ENCODE measurements at regions not wholly inside any gene's neighbourhood (a gene's known extent, or its start where the extent isn't known, plus 50 kb on each side); places are given as distances from the start of the nearest gene placed in this dataset.

- Mint-ChIP-seq H3K36me3 (no peaks in the 10 kb centered on the region), H3K4me3 (no peak overlapping the region), H3K27me3 (no peaks in the 10 kb centered on the region), H3K9me3 (peaks cover 3% of the 10 kb centered on the region), H3K27ac (no peak overlapping the region), H3K4me1 (no peaks in the 10 kb centered on the region)
- no peak for DNase-seq
- CTCF ChIA-PET, result no interaction called here
Measured at GRCh38 chr7:97466999-97467740, 264.7 kb upstream of the TAC1 start.

- CTCF ChIA-PET, result no interaction called here
- no peak overlapping the region for H3K27ac Mint-ChIP-seq
- no peaks in the 10 kb centered on the region for H3K4me1 Mint-ChIP-seq
- no peaks in the 10 kb centered on the region for H3K36me3 Mint-ChIP-seq
- no peak overlapping the region for H3K4me3 Mint-ChIP-seq
- no peak for DNase-seq
- peaks cover 3% of the 10 kb centered on the region for H3K9me3 Mint-ChIP-seq
- no peaks in the 10 kb centered on the region for H3K27me3 Mint-ChIP-seq
Measured at GRCh38 chr7:97468493-97468892, 263.4 kb upstream of the TAC1 start.

- CTCF ChIA-PET, result no interaction called here
- no peak overlapping the region for H3K4me3 Mint-ChIP-seq
- H3K27ac Mint-ChIP-seq, result no peak overlapping the region
- H3K36me3 Mint-ChIP-seq, result no peaks in the 10 kb centered on the region
- no peaks in the 10 kb centered on the region for H3K4me1 Mint-ChIP-seq
- H3K9me3 Mint-ChIP-seq, result no peaks in the 10 kb centered on the region
- H3K27me3 Mint-ChIP-seq, result no peaks in the 10 kb centered on the region
- DNase-seq, result no peak
Measured at GRCh38 chr7:97470726-97471125, 261.2 kb upstream of the TAC1 start.

- no peak for DNase-seq
- no peaks in the 10 kb centered on the region for H3K9me3 Mint-ChIP-seq
- H3K4me1 Mint-ChIP-seq, result no peaks in the 10 kb centered on the region
- CTCF ChIA-PET, result no interaction called here
- no peaks in the 10 kb centered on the region for H3K36me3 Mint-ChIP-seq
- no peak overlapping the region for H3K4me3 Mint-ChIP-seq
- no peaks in the 10 kb centered on the region for H3K27me3 Mint-ChIP-seq
- no peak overlapping the region for H3K27ac Mint-ChIP-seq
Measured at GRCh38 chr7:97471491-97471890, 260.4 kb upstream of the TAC1 start.

GRCh38 chr7:97479740-97480290, 252.1 kb upstream of the TAC1 start:
- no peaks in the 10 kb centered on the region for H3K36me3 Mint-ChIP-seq
- H3K27ac Mint-ChIP-seq, result no peak overlapping the region
- H3K27me3 Mint-ChIP-seq, result no peaks in the 10 kb centered on the region
- CTCF ChIA-PET, result no interaction called here
- DNase-seq, result no peak
- H3K4me3 Mint-ChIP-seq, result no peak overlapping the region
- H3K4me1 Mint-ChIP-seq, result no peaks in the 10 kb centered on the region
- H3K9me3 Mint-ChIP-seq, result no peaks in the 10 kb centered on the region

GRCh38 chr7:97480772-97481390, 251.0 kb upstream of the TAC1 start:
- Mint-ChIP-seq H3K4me1 (no peaks in the 10 kb centered on the region), H3K27ac (no peak overlapping the region), H3K4me3 (no peak overlapping the region), H3K27me3 (no peaks in the 10 kb centered on the region), H3K9me3 (no peaks in the 10 kb centered on the region), H3K36me3 (no peaks in the 10 kb centered on the region)
- DNase-seq, result no peak
- CTCF ChIA-PET, result no interaction called here

GRCh38 chr7:97495487-97495886, 236.4 kb upstream of the TAC1 start:
- H3K9me3 Mint-ChIP-seq, result no peaks in the 10 kb centered on the region
- H3K36me3 Mint-ChIP-seq, result no peaks in the 10 kb centered on the region
- DNase-seq, result no peak
- H3K4me1 Mint-ChIP-seq, result no peaks in the 10 kb centered on the region
- no peak overlapping the region for H3K4me3 Mint-ChIP-seq
- H3K27me3 Mint-ChIP-seq, result no peaks in the 10 kb centered on the region
- H3K27ac Mint-ChIP-seq, result no peak overlapping the region
- CTCF ChIA-PET, result no interaction called here

- Mint-ChIP-seq H3K9me3 (no peaks in the 10 kb centered on the region), H3K27ac (no peak overlapping the region), H3K4me3 (no peak overlapping the region), H3K27me3 (no peaks in the 10 kb centered on the region), H3K36me3 (no peaks in the 10 kb centered on the region), H3K4me1 (no peaks in the 10 kb centered on the region)
- DNase-seq, result peak; percentile 25
- CTCF ChIA-PET, result interaction anchor here (0.8 to 1.2 kb wide), 3 partner anchors 14 to 349 kb away, joined by 3 to 5 read pairs (median 3); no protein-coding TSS in a partner anchor
Measured at GRCh38 chr7:97499204-97499603, 232.7 kb upstream of the TAC1 start.

GRCh38 chr7:97503367-97504094, 228.4 kb upstream of the TAC1 start:
- no peak for DNase-seq
- Mint-ChIP-seq H3K4me1 (no peaks in the 10 kb centered on the region), H3K27me3 (no peaks in the 10 kb centered on the region), H3K36me3 (no peaks in the 10 kb centered on the region), H3K27ac (no peak overlapping the region), H3K4me3 (no peak overlapping the region), H3K9me3 (no peaks in the 10 kb centered on the region)
- CTCF ChIA-PET, result no interaction called here

- no peak for DNase-seq
- no peaks in the 10 kb centered on the region for H3K36me3 Mint-ChIP-seq
- H3K27me3 Mint-ChIP-seq, result no peaks in the 10 kb centered on the region
- H3K4me1 Mint-ChIP-seq, result no peaks in the 10 kb centered on the region
- no peak overlapping the region for H3K4me3 Mint-ChIP-seq
- CTCF ChIA-PET, result no interaction called here
- H3K27ac Mint-ChIP-seq, result no peak overlapping the region
- H3K9me3 Mint-ChIP-seq, result no peaks in the 10 kb centered on the region
Measured at GRCh38 chr7:97506728-97507127, 225.2 kb upstream of the TAC1 start.

- H3K9me3 Mint-ChIP-seq, result no peaks in the 10 kb centered on the region
- H3K36me3 Mint-ChIP-seq, result no peaks in the 10 kb centered on the region
- no peak overlapping the region for H3K4me3 Mint-ChIP-seq
- no peak overlapping the region for H3K27ac Mint-ChIP-seq
- H3K27me3 Mint-ChIP-seq, result no peaks in the 10 kb centered on the region
- CTCF ChIA-PET, result no interaction called here
- no peaks in the 10 kb centered on the region for H3K4me1 Mint-ChIP-seq
- no peak for DNase-seq
Measured at GRCh38 chr7:97512441-97513207, 219.3 kb upstream of the TAC1 start.

GRCh38 chr7:97513326-97513725, 218.6 kb upstream of the TAC1 start:
- Mint-ChIP-seq H3K27ac (no peak overlapping the region), H3K27me3 (no peaks in the 10 kb centered on the region), H3K4me1 (no peaks in the 10 kb centered on the region), H3K4me3 (no peak overlapping the region), H3K36me3 (no peaks in the 10 kb centered on the region), H3K9me3 (no peaks in the 10 kb centered on the region)
- no peak for DNase-seq
- CTCF ChIA-PET, result interaction anchor here (0.8 kb wide), 1 partner anchor 14 kb away, joined by 3 read pairs; no protein-coding TSS in a partner anchor

- H3K4me3 Mint-ChIP-seq, result no peak overlapping the region
- H3K27ac Mint-ChIP-seq, result no peak overlapping the region
- DNase-seq, result no peak
- no peaks in the 10 kb centered on the region for H3K36me3 Mint-ChIP-seq
- no peaks in the 10 kb centered on the region for H3K4me1 Mint-ChIP-seq
- H3K9me3 Mint-ChIP-seq, result peaks cover 5% of the 10 kb centered on the region
- CTCF ChIA-PET, result no interaction called here
- H3K27me3 Mint-ChIP-seq, result no peaks in the 10 kb centered on the region
Measured at GRCh38 chr7:97541188-97541587, 190.7 kb upstream of the TAC1 start.

GRCh38 chr7:97555857-97556421, 175.9 kb upstream of the TAC1 start:
- Mint-ChIP-seq H3K27me3 (no peaks in the 10 kb centered on the region), H3K9me3 (peaks cover 20% of the 10 kb centered on the region), H3K36me3 (no peaks in the 10 kb centered on the region), H3K4me1 (no peaks in the 10 kb centered on the region), H3K27ac (no peak overlapping the region), H3K4me3 (no peak overlapping the region)
- CTCF ChIA-PET, result no interaction called here
- DNase-seq, result no peak

All from activated naive CD4-positive, alpha-beta T cell treated with anti-CD3 and anti-CD28 coated beads, Interleukin-2, amount 10 ng/mL, durations not matched to agents 7 days and 5 days (primary cell).